ENCODE measurements at regions not wholly inside any gene's neighbourhood (a gene's known extent, or its start where the extent isn't known, plus 50 kb on each side); places are given as distances from the start of the nearest gene placed in this dataset.
"Not testable (repeated sequence)": the region's sequence is repeated elsewhere in the genome, so short reads cannot be mapped to it uniquely, and the experiment has no call there.

GRCh38 chr12:131536766-131537165 is 174.1 kb upstream of the SFSWAP start:
- H3K4me1 ChIP-seq: no peaks in the 10 kb centered on the region
- TF ChIP-seq, protein P1, sequence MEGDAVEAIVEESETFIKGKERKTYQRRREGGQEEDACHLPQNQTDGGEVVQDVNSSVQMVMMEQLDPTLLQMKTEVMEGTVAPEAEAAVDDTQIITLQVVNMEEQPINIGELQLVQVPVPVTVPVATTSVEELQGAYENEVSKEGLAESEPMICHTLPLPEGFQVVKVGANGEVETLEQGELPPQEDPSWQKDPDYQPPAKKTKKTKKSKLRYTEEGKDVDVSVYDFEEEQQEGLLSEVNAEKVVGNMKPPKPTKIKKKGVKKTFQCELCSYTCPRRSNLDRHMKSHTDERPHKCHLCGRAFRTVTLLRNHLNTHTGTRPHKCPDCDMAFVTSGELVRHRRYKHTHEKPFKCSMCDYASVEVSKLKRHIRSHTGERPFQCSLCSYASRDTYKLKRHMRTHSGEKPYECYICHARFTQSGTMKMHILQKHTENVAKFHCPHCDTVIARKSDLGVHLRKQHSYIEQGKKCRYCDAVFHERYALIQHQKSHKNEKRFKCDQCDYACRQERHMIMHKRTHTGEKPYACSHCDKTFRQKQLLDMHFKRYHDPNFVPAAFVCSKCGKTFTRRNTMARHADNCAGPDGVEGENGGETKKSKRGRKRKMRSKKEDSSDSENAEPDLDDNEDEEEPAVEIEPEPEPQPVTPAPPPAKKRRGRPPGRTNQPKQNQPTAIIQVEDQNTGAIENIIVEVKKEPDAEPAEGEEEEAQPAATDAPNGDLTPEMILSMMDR (IDR thresholded peaks at IDR 0.05 in 4 of 5, conservative IDR thresholded peaks at IDR 0.05 in 1 of 5): no peak
- no peak for TF ChIP-seq POLR2A (IDR thresholded peaks at IDR 0.05)
- intact Hi-C loops (cut with DNase I; ENCODE audit: low total_unique reads) (no loop called here), in situ Hi-C loops (cut with MboI; ENCODE audit: low sequenced_read_pairs in 4 of 4) (no loop called here)
- H3K4me3 ChIP-seq: no peak overlapping the region
- ATAC-seq: peak in 1 of 2 donors; percentile 22
- H3K9me3 ChIP-seq: no peaks in the 10 kb centered on the region
- no peaks in the 10 kb centered on the region for H3K27me3 ChIP-seq
- DNase-seq: no peak
- H3K36me3 ChIP-seq: no peaks in the 10 kb centered on the region
- peak overlapping the region in 1 of 4 donors; percentile 5 for H3K27ac ChIP-seq

- DNase-seq (no peak), ATAC-seq (no peak)
- Histone ChIP-seq H3K4me1 (no peaks in the 10 kb centered on the region), H3K36me3 (no peaks in the 10 kb centered on the region), H3K27me3 (no peaks in the 10 kb centered on the region), H3K27ac (no peak overlapping the region), H3K9me3 (no peaks in the 10 kb centered on the region), H3K4me3 (no peak overlapping the region)
- TF ChIP-seq POLR2A (IDR thresholded peaks at IDR 0.05): no peak
- TF ChIP-seq, protein P1 (IDR thresholded peaks at IDR 0.05 in 4 of 5, conservative IDR thresholded peaks at IDR 0.05 in 1 of 5): no peak
- intact Hi-C loops (cut with DNase I; ENCODE audit: low total_unique reads): no loop called here
- in situ Hi-C loops (cut with MboI; ENCODE audit: low sequenced_read_pairs in 4 of 4): no loop called here
Observed at GRCh38 chr12:131537267-131537958, 173.5 kb upstream of the SFSWAP start.

GRCh38 chr12:131539381-131539780 is 171.5 kb upstream of the SFSWAP start:
- ATAC-seq (no peak), DNase-seq (no peak)
- Histone ChIP-seq H3K4me1 (no peaks in the 10 kb centered on the region), H3K9me3 (no peaks in the 10 kb centered on the region), H3K27me3 (no peaks in the 10 kb centered on the region), H3K4me3 (no peak overlapping the region), H3K36me3 (no peaks in the 10 kb centered on the region), H3K27ac (no peak overlapping the region)
- TF ChIP-seq POLR2A (IDR thresholded peaks at IDR 0.05): no peak
- TF ChIP-seq, protein P1 (IDR thresholded peaks at IDR 0.05 in 4 of 5, conservative IDR thresholded peaks at IDR 0.05 in 1 of 5): no peak
- intact Hi-C loops (cut with DNase I; ENCODE audit: low total_unique reads) (no loop called here), in situ Hi-C loops (cut with MboI; ENCODE audit: low sequenced_read_pairs in 4 of 4) (no loop called here)

- in situ Hi-C loops (cut with MboI; ENCODE audit: low sequenced_read_pairs in 4 of 4): no loop called here
- no peak for TF ChIP-seq POLR2A (IDR thresholded peaks at IDR 0.05)
- TF ChIP-seq, protein P1 (IDR thresholded peaks at IDR 0.05 in 4 of 5, conservative IDR thresholded peaks at IDR 0.05 in 1 of 5): no peak
- Histone ChIP-seq H3K27ac (no peak overlapping the region), H3K9me3 (no peaks in the 10 kb centered on the region), H3K27me3 (no peaks in the 10 kb centered on the region), H3K4me3 (no peak overlapping the region), H3K4me1 (no peaks in the 10 kb centered on the region), H3K36me3 (no peaks in the 10 kb centered on the region)
- ATAC-seq: no peak
- intact Hi-C loops (cut with DNase I; ENCODE audit: low total_unique reads): no loop called here
- no peak for DNase-seq
Observed at GRCh38 chr12:131540138-131540623, 170.7 kb upstream of the SFSWAP start.

DNA sequence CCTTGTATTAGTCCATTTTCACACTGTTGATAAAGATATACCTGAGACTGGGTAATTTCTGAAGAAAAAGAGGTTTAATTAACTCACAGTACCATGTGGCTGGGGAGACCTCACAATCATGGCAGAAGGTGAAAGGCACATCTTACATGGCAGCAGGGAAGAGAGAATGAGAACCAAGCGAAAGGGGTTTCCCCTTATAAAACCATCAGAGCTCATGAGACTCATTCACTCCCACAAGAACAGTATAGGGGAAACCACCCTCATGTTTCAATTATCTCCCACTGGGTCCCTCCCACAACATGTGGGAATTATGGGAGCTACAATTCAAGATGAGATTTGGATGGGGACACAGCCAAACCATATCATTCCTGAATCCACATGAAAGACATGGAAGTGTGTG is 169.4 kb upstream of the SFSWAP start:
- H3K4me1 ChIP-seq; H3K27ac ChIP-seq; H3K9me3 ChIP-seq; H3K27me3 ChIP-seq; DNase-seq; ATAC-seq; intact Hi-C loops (cut with DNase I; ENCODE audit: low total_unique reads); H3K4me3 ChIP-seq; H3K36me3 ChIP-seq; in situ Hi-C loops (cut with MboI; ENCODE audit: low sequenced_read_pairs in 4 of 4): not testable (repeated sequence)

Measured in gastrocnemius medialis (tissue), 4 donors.